T-cell (primary cell): ENCODE measurements at regions not wholly inside any gene's neighbourhood (a gene's known extent, or its start where the extent isn't known, plus 50 kb on each side); places are given as distances from the start of the nearest gene placed in this dataset.

Experiments used
- ATAC-seq, 4 experiments: fragments of 200-7000 bp in 3 of 4; fragments of 150-1000 bp in 1 of 4; cut with Tn5 transposase; replicated peaks in 1 of 4; 1 replicate in 3 of 4; 2 replicates in 1 of 4; pipeline ENCODE4 v1.10.0; 2021; ENCODE audit warnings: moderate library complexity in 3 of 4, mild to moderate bottlenecking in 2 of 4, moderate number of reproducible peaks in 1 of 4
- CTCF ChIA-PET, 2 donors: fragments of 300-600 bp; sonication (Branson Sonifier 250); formaldehyde crosslinking; loops; one replicate each; lab custom pipeline; 2022; ENCODE audit warnings: antibody characterized with exemption in 2 of 2; lab: Charles Lee
- POLR2A ChIA-PET, 2 donors: fragments of 300-600 bp; sonication (Branson Sonifier 250); formaldehyde crosslinking; loops; one replicate each; lab custom pipeline; 2022; ENCODE audit warnings: antibody characterized with exemption in 2 of 2; lab: Charles Lee
- DNase-seq, 35 experiments: peaks; one replicate each; pipeline versions ENCODE4 v3.0.0 to v3.0.0-alpha.2; 2013 to 2023
- H3K27ac ChIP-seq: one replicate; pipeline ENCODE4 v1.5.1; 2013; ENCODE audit warnings: low read length
- H3K27me3 ChIP-seq, 2 experiments: replicated peaks in 1 of 2; 1 replicate in 1 of 2; 2 replicates in 1 of 2; pipeline versions ENCODE4 v1.6.1 to v1.7.0; 2013; ENCODE audit warnings: low read length in 1 of 2, mixed read lengths in 1 of 2; ENCODE audit not compliant: control insufficient read depth in 2 of 2, insufficient read depth in 2 of 2; ENCODE audit errors: extremely low read depth in 1 of 2
- H3K36me3 ChIP-seq, 2 donors: 1 replicate in 1 of 2; 2 replicates in 1 of 2; pipeline versions ENCODE4 v1.6.1 to v1.7.0; 2013; ENCODE audit warnings: low read length in 1 of 2; ENCODE audit not compliant: control insufficient read depth in 2 of 2, insufficient read depth in 1 of 2; ENCODE audit errors: extremely low read depth in 1 of 2
- H3K4me1 ChIP-seq, 2 experiments: 1 replicate in 1 of 2; 2 replicates in 1 of 2; pipeline versions ENCODE4 v1.6.1 to v1.7.0; 2013; ENCODE audit warnings: low read length in 2 of 2, mixed read lengths in 1 of 2; ENCODE audit not compliant: insufficient read depth in 2 of 2, control insufficient read depth in 1 of 2; ENCODE audit errors: extremely low read depth in 1 of 2
- H3K4me3 ChIP-seq, 2 donors: 1 replicate in 1 of 2; 2 replicates in 1 of 2; pipeline versions ENCODE4 v1.5.1 to v1.7.0; 2013; ENCODE audit warnings: mild to moderate bottlenecking in 2 of 2, low read length in 1 of 2, moderate library complexity in 1 of 2; ENCODE audit not compliant: control insufficient read depth in 1 of 2; ENCODE audit errors: extremely low read depth in 1 of 2
- H3K9me3 ChIP-seq: 2 replicates; pipeline ENCODE4 v1.7.0; 2013
- H3K27ac Mint-ChIP-seq, 2 donors: one replicate each; pipeline ENCODE4 v1.8.0; 2020 to 2021; ENCODE audit warnings: mild to moderate bottlenecking in 2 of 2, mixed read lengths in 2 of 2
- H3K27me3 Mint-ChIP-seq, 2 donors: one replicate each; pipeline ENCODE4 v1.8.0; 2021 to 2022; ENCODE audit warnings: mixed read lengths in 2 of 2
- H3K36me3 Mint-ChIP-seq: one replicate; pipeline ENCODE4 v1.8.0; 2021; ENCODE audit warnings: mixed read lengths
- H3K4me1 Mint-ChIP-seq, 3 donors: one replicate each; pipeline ENCODE4 v1.8.0; 2020 to 2022; ENCODE audit warnings: mixed read lengths in 3 of 3, mild to moderate bottlenecking in 1 of 3
- H3K4me3 Mint-ChIP-seq, 3 donors: one replicate each; pipeline ENCODE4 v1.8.0; 2020 to 2022; ENCODE audit warnings: mild to moderate bottlenecking in 3 of 3, mixed read lengths in 3 of 3, moderate library complexity in 3 of 3
- H3K9me3 Mint-ChIP-seq, 3 donors: one replicate each; pipeline ENCODE4 v1.8.0; 2020 to 2022; ENCODE audit warnings: mixed read lengths in 3 of 3
- WGBS: methylation state at CpG from one replicate; pipeline ENCODE4 v1.1.5; 2013; ENCODE audit warnings: missing lambda C conversion rate; ENCODE audit not compliant: insufficient coverage; 5-methylcytosine and 5-hydroxymethylcytosine counted together

DNA sequence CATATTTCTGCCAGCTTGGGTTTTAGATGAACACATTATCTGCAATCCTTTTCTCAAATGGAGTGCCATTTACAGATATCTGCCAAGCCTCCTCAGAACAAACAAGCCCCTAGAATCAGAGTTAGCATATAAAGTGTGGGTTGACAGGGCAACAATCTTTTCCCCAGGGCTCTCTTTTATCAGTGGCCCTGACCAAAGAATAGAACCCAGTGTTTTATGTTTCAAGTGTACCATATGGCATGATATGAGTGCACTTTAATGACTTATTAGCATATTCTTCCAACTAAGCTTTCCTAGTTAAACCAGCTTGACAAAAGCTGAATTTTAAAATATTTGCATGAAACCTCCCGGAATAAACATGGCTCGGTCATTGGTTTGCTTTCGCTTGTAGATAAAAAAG lies 57.3 kb downstream of the EVX1 start:
- Histone ChIP-seq H3K4me3 (no peak overlapping the region), H3K36me3 (no peaks in the 10 kb centered on the region), H3K9me3 (no peaks in the 10 kb centered on the region), H3K27ac (no peak overlapping the region), H3K4me1 (no peaks in the 10 kb centered on the region), H3K27me3 (peaks cover 0 to 16% of the 10 kb centered on the region in 2 experiments)
- ChIA-PET POLR2A (no interaction called here), CTCF (no interaction called here)
- peaks cover 11 to 29% of the 10 kb centered on the region in 2 donors for H3K27me3 Mint-ChIP-seq
- H3K27ac Mint-ChIP-seq, result no peak overlapping the region
- H3K36me3 Mint-ChIP-seq, result no peaks in the 10 kb centered on the region
- H3K9me3 Mint-ChIP-seq, result no peaks in the 10 kb centered on the region
- peaks cover 0 to 3% (median 0%) of the 10 kb centered on the region in 3 donors for H3K4me1 Mint-ChIP-seq
- H3K4me3 Mint-ChIP-seq, result no peak overlapping the region
- DNase-seq (no peak), ATAC-seq (no peak)
- WGBS, result no CpG with 5 or more reads among the region's 3 CpGs

DNA sequence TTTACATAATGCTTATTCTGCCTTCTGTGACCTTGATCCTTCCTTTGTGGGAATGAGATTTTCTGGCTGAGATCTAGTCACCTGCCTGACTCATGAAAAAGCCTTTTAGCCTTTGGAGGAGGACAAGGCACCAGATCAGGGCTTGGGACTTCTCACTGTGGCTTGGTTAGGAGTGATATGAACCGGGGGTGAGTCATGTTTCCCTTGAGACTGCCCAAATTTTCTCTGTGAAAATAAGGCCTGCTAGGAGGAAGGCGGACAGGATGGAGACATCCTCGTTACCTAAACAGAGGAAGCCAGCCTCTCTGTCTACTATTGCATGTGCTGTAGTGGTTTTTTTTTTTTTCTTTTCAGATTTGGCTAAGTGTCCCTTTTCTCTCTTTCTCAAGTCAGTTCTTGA lies 57.8 kb downstream of the EVX1 start:
- no peak overlapping the region for H3K4me3 Mint-ChIP-seq
- DNase-seq, result no peak
- ChIA-PET POLR2A (no interaction called here), CTCF (no interaction called here)
- Histone ChIP-seq H3K36me3 (no peaks in the 10 kb centered on the region), H3K4me3 (no peak overlapping the region), H3K9me3 (no peaks in the 10 kb centered on the region), H3K4me1 (no peaks in the 10 kb centered on the region), H3K27ac (no peak overlapping the region), H3K27me3 (peaks cover 0 to 16% of the 10 kb centered on the region in 2 experiments)
- no peak for ATAC-seq
- H3K36me3 Mint-ChIP-seq, result no peaks in the 10 kb centered on the region
- H3K9me3 Mint-ChIP-seq, result no peaks in the 10 kb centered on the region
- peaks cover 0 to 3% (median 0%) of the 10 kb centered on the region in 3 donors for H3K4me1 Mint-ChIP-seq
- H3K27ac Mint-ChIP-seq, result no peak overlapping the region
- H3K27me3 Mint-ChIP-seq, result peaks cover 11 to 29% of the 10 kb centered on the region in 2 donors
- 86% methylated on average over 1 of the region's 3 CpGs for WGBS

DNA sequence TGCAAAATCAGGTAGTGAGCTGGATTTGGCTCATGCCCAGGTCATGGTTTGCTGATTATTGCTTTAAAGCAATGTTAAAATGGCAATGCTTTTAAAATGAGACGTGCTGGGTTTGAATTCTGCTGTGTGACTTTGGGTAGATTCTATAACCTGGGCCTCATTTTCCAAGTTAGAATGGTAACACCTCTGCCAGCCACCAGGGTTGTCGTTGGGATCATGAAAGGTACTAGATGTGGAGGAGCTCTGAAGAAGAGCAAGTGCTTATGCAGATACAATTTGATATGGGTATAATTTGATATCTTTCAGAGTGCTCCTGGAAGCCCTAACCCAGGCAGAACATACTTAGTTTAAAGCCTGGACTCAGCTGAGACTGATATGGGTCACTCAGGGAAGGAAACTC lies 60.0 kb downstream of the EVX1 start:
- POLR2A ChIA-PET, result no interaction called here
- H3K27me3 Mint-ChIP-seq, result peaks cover 8 to 20% of the 10 kb centered on the region in 2 donors
- H3K36me3 Mint-ChIP-seq, result no peaks in the 10 kb centered on the region

GRCh38 chr7:27303026-27303425 lies 60.4 kb downstream of the EVX1 start:
- H3K4me3 Mint-ChIP-seq, result no peak overlapping the region
- H3K36me3 ChIP-seq, result no peaks in the 10 kb centered on the region
- no peak for DNase-seq
- 100% methylated on average over 3 of the region's 5 CpGs for WGBS
- H3K27me3 Mint-ChIP-seq, result peaks cover 8 to 20% of the 10 kb centered on the region in 2 donors
- CTCF ChIA-PET, result no interaction called here
- POLR2A ChIA-PET, result no interaction called here
- H3K27ac ChIP-seq, result no peak overlapping the region
- no peaks in the 10 kb centered on the region for H3K36me3 Mint-ChIP-seq
- no peaks in the 10 kb centered on the region for H3K4me1 ChIP-seq
- H3K4me1 Mint-ChIP-seq, result no peaks in the 10 kb centered on the region
- peaks cover 0 to 9% of the 10 kb centered on the region in 2 experiments for H3K27me3 ChIP-seq
- no peaks in the 10 kb centered on the region for H3K9me3 ChIP-seq
- no peak for ATAC-seq
- H3K4me3 ChIP-seq, result no peak overlapping the region
- H3K27ac Mint-ChIP-seq, result no peak overlapping the region
- no peaks in the 10 kb centered on the region for H3K9me3 Mint-ChIP-seq

More for the DNA sequence above, 60.0 kb downstream of the EVX1 start:
- Mint-ChIP-seq H3K9me3 (no peaks in the 10 kb centered on the region), H3K4me3 (no peak overlapping the region), H3K4me1 (no peaks in the 10 kb centered on the region), H3K27ac (no peak overlapping the region)
- no peak overlapping the region for H3K27ac ChIP-seq
- DNase-seq, result no peak
- no peaks in the 10 kb centered on the region for H3K4me1 ChIP-seq
- no peaks in the 10 kb centered on the region for H3K9me3 ChIP-seq
- CTCF ChIA-PET, result no interaction called here
- WGBS, result 43% methylated on average over 1 of the region's 2 CpGs
- no peak for ATAC-seq
- no peaks in the 10 kb centered on the region for H3K36me3 ChIP-seq
- H3K27me3 ChIP-seq, result peaks cover 0 to 9% of the 10 kb centered on the region in 2 experiments
- no peak overlapping the region for H3K4me3 ChIP-seq

- ATAC-seq, result no peak
- Mint-ChIP-seq H3K27ac (no peak overlapping the region), H3K27me3 (peaks cover 6 to 13% of the 10 kb centered on the region in 2 donors), H3K4me1 (no peaks in the 10 kb centered on the region), H3K9me3 (no peaks in the 10 kb centered on the region), H3K4me3 (no peak overlapping the region), H3K36me3 (no peaks in the 10 kb centered on the region)
- Histone ChIP-seq H3K36me3 (no peaks in the 10 kb centered on the region), H3K27ac (no peak overlapping the region), H3K9me3 (no peaks in the 10 kb centered on the region), H3K4me1 (no peaks in the 10 kb centered on the region), H3K4me3 (no peak overlapping the region), H3K27me3 (peaks cover 0 to 6% of the 10 kb centered on the region in 2 experiments)
- POLR2A ChIA-PET, result no interaction called here
- 92% methylated on average over 6 of the region's 6 CpGs for WGBS
- no peak for DNase-seq
- CTCF ChIA-PET, result no interaction called here
Measured at GRCh38 chr7:27305854-27306253, 63.3 kb downstream of the EVX1 start.

DNA sequence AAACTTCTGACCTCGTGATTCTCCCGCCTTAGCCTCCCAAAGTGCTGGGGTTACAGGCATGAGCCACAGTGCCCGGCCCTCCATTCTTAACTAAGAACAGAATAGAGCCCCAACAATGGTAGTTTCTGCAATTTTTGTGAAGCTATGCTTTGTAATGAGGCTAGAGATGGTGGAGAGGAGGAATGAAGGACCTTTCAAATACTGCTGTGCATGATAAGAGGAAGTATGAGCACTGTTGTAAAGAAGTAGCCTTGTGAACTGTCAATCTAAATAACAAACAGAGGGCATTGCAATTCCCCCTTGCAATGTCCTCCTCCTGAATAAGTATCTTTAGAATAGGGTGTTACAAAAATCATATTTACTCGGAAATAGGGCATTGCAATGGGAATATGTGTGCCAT lies 70.2 kb downstream of the EVX1 start:
- peaks cover 2 to 5% of the 10 kb centered on the region in 2 experiments for H3K27me3 ChIP-seq
- no peak overlapping the region for H3K4me3 Mint-ChIP-seq
- H3K27me3 Mint-ChIP-seq, result peaks cover 15 to 24% of the 10 kb centered on the region in 2 donors
- H3K9me3 Mint-ChIP-seq, result no peaks in the 10 kb centered on the region
- WGBS, result 80% methylated on average over 1 of the region's 4 CpGs
- H3K4me1 Mint-ChIP-seq, result no peaks in the 10 kb centered on the region
- H3K4me1 ChIP-seq, result no peaks in the 10 kb centered on the region
- no peak overlapping the region for H3K27ac Mint-ChIP-seq
- no peak overlapping the region for H3K27ac ChIP-seq
- no peak for DNase-seq
- H3K9me3 ChIP-seq, result no peaks in the 10 kb centered on the region
- H3K4me3 ChIP-seq, result no peak overlapping the region
- CTCF ChIA-PET, result no interaction called here
- no peaks in the 10 kb centered on the region for H3K36me3 Mint-ChIP-seq
- POLR2A ChIA-PET, result no interaction called here
- H3K36me3 ChIP-seq, result no peaks in the 10 kb centered on the region
- no peak for ATAC-seq

- ChIA-PET CTCF (no interaction called here), POLR2A (no interaction called here)
- Mint-ChIP-seq H3K9me3 (peaks cover 4 to 8% (median 5%) of the 10 kb centered on the region in 3 donors), H3K4me3 (no peak overlapping the region), H3K4me1 (no peaks in the 10 kb centered on the region), H3K27ac (no peak overlapping the region), H3K27me3 (peaks cover 19 to 26% of the 10 kb centered on the region in 2 donors), H3K36me3 (no peaks in the 10 kb centered on the region)
- H3K36me3 ChIP-seq, result no peaks in the 10 kb centered on the region
- H3K9me3 ChIP-seq, result no peaks in the 10 kb centered on the region
- 0% methylated on average over 2 of the region's 3 CpGs for WGBS
- H3K27ac ChIP-seq, result no peak overlapping the region
- no peak overlapping the region for H3K4me3 ChIP-seq
- H3K27me3 ChIP-seq, result peaks cover 2 to 7% of the 10 kb centered on the region in 2 experiments
- ATAC-seq (no peak), DNase-seq (no peak)
- H3K4me1 ChIP-seq, result no peaks in the 10 kb centered on the region
Measured at GRCh38 chr7:27314111-27314510, 71.5 kb downstream of the EVX1 start.
